NCI-H748 (cell line): ENCODE measurements at regions not wholly inside any gene's neighbourhood (a gene's known extent, or its start where the extent isn't known, plus 50 kb on each side); places are given as distances from the start of the nearest gene placed in this dataset.
"Not testable (repeated sequence)": the region's sequence is repeated elsewhere in the genome, so short reads cannot be mapped to it uniquely, and the experiment has no call there.

Experiments
- DNase-seq: peaks from one replicate; lab custom pipeline; 2025; ENCODE audit not compliant: unreplicated experiment; lab: John Stamatoyannopoulos, UW

- no peak for DNase-seq
These were observed 384.2 kb downstream of the SLITRK1 start for GRCh38 chr13:83498045-83498444.

- DNase-seq: no peak
These were observed 385.8 kb downstream of the SLITRK1 start for GRCh38 chr13:83496501-83496900.

DNA sequence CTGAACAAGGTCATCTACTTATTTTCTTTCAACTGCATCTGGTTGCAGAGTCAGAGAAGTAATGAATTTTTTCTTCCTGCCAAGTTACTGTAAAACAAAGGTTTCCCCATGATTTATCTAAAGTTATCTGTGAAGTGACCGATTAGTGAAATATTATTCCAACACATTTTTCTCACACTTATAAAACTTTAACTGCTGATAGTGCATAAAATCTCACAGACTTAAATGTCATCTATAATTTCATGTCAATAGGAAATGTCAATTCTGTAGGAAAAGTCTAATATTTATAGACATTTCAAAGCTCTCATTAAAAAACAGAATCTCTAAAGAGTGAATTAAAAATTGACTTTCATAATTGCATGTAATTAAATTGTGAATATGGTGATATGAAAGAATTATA lies 397.2 kb downstream of the SLITRK1 start:
- no peak for DNase-seq

GRCh38 chr13:83471011-83471410 lies 411.3 kb downstream of the SLITRK1 start:
- no peak for DNase-seq

GRCh38 chr13:83470133-83470797 lies 412.0 kb downstream of the SLITRK1 start:
- peak; percentile 45 for DNase-seq

DNA sequence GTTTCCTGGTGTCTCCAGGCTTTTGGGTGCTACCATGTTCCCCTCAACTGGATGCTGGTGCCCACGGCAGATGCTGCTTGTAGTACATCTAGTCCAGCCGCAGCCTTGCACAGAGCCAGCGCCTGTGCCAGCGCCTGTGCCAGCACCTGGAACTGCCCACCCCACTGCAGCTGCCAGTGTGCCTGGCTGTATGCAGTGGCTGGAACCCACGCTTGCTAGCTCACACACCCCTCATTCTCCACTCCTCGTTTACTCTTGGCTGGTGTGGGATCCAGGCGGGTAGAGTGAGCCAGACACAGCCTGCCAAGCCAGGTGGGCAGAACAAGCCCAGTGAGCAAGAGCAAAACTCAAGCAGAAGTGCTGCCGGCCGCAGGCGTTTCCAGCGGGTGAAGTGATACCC lies 428.6 kb downstream of the SLITRK1 start:
- DNase-seq: no peak

DNA sequence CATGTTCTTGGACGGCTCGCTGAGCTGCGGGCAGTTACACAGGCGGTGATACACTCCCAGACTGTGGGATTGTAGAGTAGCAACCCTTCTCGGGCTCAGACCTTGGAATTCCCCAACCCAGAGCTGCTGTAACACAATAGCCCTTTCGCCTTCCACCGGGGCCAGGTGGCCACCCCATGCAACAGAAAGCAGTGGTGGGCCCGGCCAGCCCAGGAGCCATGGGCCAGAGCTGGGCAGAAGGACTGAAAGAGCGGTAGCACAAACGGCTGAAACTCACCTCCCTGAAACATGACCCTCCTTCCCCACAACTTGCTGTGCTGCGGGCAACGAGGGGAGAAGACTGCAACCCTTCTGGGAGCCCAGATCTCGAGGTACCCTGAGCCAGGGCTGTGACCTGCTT lies 429.0 kb downstream of the SLITRK1 start:
- no peak for DNase-seq

DNA sequence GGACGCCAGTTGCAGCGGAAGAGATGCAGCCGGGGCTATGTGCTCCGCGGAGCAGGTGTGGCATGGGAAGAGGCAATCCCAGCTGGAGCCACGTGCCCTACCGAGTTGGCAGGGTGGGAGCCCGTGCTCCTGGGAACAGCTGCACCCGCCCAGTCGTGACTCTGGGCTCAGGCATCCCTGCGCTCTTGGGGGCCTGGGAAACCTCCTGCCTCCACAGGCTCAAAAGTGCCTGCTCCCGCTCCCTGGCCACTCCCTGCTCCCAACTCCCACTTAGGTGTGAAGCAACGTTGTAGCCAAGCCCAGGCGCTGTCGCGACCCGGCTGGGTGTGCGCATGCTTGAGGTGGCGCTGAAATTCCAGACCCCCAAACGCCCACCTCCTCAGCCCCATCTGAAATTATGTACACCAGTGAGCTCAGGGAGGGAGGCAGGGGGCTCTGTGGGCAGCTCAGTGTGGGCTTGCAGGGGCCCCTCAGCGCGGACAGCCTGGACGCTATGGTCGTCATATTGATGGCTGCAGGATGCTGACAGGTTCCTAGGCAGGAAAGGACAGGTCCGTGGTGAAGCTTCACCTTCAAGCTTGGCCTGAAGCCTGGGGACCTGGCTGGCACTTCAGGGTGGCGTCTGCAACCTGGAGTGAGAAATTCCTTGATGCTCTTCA lies 429.9 kb downstream of the SLITRK1 start:
- no peak for DNase-seq

GRCh38 chr13:83450591-83450990 lies 431.7 kb downstream of the SLITRK1 start:
- DNase-seq: no peak

DNA sequence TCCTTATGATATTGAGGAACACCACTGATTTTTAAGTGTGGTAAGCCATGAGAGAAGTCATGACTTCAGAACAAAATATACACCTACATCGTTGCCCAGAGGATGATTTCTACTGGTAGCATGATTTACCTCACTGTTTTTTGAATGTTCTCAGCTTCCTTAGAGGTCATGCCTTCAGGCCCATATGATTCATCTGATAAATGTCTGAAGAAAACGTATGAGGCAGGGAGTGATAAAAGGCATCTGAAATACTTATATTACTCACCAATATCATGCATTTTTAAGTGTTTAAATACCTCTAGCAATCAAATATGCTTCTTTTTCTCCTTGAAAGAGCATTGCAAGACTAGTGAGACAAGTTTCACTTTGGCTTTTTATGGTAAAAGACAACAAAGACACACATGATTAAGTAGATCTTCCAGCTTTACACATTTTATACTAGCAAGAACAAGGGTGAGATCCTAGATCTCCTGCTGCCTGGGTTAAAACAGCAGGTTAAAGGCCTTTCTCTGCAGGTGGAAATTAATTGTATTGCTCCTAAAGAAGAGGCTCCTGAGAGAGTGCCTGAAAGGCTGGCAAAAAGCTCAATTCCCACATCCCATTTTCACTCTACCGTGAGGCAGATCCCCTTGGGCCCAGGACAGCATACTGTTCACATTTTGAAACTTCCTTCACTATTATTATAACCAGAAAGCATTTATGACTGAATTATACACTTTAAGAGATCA lies 432.4 kb downstream of the SLITRK1 start:
- DNase-seq: no peak

GRCh38 chr13:83440465-83440864 lies 441.8 kb downstream of the SLITRK1 start:
- no peak for DNase-seq

DNA sequence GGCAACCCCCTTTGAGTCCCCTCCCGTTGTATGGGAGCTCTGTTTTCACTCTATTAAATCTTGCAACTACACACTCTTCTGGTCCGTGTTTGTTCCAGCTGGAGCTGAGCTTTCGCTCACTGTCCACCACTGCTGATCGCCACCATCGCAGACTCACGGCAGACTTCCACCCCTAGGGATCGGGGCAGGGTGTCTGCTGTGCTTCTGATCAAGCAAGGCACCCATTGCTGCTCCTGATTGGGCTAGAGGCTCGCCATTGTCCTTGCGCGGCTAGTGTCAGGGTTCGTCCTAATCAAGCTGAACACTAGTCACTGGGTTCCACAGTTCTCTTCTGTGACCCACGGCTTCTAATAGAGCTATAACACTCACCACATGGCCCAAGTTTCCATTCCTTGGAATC lies 442.8 kb downstream of the SLITRK1 start:
- not testable (repeated sequence) for DNase-seq

DNA sequence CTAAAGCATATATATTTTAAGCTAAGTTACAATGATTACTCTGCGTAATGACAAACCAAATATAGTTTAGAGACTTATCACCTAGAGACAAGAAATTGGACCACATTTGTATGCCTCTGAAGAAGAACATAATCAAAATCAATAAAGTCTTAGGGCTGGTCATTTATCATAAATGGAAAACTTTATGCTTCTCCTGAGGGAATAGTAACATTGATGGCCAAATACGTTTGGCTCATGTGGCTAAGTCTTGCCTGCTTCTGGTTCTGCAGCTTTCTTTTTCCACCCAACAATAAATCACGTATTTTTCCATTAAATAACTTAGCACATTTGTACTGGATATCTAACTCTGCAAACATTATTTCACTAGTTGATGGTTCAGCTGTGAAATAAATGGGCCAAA lies 458.4 kb downstream of the SLITRK1 start:
- no peak for DNase-seq

DNA sequence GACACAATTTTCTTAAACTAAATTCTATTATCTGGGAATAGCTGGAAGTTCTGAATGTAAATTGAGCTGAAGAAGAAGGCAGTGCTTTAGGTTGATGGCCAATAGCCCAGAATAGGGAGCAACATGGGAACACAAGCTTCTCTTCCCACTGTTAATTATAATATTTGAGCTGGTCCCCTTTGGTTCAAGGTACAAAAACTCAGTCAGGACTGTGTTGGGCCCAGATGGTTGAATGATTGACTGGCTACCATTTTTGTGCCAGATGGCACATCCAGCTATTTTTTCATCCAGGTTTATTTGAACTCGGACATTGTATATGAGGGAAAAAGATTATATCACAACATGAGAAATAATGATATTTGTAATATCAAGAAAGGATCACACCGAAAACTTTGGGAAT lies 458.9 kb downstream of the SLITRK1 start:
- no peak for DNase-seq

DNA sequence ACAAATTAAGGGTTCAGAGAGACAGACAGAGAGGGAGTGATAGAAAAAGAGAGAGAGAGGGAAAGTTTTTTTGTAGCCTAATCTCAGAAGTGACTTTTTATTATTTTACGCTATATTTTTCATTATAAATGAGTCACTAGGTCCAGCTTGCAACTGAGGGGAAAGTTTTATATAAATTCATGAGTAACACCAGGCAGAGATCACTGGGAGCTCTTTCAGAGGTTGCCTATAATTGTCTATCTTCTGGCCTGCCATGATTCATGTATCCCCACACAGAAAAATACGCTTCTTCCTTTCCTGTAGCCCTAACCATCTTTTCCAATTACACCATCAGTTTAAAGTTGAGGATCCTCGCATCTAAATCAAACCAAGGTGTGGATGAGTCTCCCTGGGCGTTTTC lies 467.9 kb downstream of the SLITRK1 start:
- no peak for DNase-seq

DNA sequence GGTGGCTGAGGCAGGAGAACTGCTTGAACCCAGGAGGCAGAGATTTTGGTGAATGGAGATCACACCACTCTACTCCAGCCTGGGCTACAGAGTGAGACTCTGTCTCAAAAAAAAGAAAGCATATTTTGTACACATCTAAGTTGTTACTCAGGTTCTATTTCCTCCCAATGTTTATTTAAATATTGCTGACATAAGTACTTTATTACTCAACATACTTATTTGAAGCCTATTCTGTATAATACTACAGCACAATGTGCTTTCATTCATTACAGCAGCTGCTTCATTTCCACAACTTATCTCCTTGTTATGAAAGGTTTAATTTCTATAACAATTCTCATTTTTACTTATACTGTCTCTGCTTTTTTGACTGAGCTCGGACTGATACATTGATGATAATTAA lies 495.7 kb downstream of the SLITRK1 start:
- DNase-seq: no peak

DNA sequence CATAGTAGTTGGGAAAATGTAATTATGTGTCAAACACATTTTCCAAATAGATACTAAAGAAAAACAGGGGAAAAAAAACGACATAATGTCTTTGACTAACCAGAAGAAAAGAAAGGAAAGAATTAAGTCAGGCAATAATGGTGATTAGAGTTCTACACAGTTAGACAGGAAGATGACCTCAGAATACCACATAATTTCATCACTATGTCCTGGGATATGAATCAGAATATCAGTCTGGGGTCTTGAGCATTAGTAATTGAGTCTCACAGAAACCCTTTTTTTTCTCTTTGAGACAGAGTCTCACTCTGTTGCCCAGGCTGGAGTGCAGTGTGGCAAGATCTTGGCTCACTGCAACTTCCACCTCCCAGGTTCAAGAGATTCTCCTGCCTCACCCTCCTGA lies 503.4 kb downstream of the SLITRK1 start:
- no peak for DNase-seq

- no peak for DNase-seq
These were observed 504.8 kb downstream of the SLITRK1 start for GRCh38 chr13:83377491-83377890.

GRCh38 chr13:83372786-83373185 lies 509.5 kb downstream of the SLITRK1 start:
- no peak for DNase-seq

DNA sequence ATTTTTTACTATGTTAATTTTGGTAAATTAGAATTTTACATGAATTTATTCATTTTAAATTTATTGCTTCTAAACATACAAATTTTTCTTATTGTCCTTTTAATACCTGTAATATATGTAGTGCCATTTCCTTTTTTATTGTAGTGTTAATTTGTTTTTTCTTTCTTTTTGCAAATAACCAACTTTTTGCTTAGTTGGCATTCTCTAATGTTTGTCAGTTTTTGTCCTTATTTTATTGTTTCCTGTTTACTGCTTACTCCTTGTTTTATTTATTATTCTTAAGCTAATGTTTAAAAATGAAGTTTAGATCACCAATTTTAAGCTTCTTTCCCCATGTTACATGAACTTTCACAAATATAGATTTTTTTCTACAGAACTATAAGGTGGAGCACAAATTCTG lies 516.6 kb downstream of the SLITRK1 start:
- DNase-seq: no peak

DNA sequence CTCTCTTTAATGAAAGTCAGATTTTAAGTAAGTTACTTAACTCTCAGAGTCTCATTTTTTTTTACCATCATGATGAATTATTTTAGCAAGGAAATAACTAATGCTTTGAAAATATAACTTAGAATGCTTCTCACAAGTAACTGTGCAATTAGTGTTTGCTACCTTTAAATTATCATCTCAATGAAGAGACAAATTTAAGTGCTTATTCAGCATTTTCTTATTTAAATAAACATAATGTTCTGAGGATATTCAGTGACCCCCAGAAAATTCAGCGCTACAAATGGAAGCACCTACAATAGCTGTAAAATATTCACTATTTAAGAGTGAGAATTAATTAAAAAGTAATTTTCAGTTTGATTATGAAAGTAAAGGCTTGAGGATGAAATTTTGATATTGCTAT lies 527.2 kb downstream of the SLITRK1 start:
- DNase-seq: no peak

GRCh38 chr13:83352391-83352790 lies 529.9 kb downstream of the SLITRK1 start:
- no peak for DNase-seq
